ENCODE measurements at regions not wholly inside any gene's neighbourhood (a gene's known extent, or its start where the extent isn't known, plus 50 kb on each side); places are given as distances from the start of the nearest gene placed in this dataset.

GRCh38 chr11:19573666-19574065, 139.0 kb upstream of the NAV2 start:
- H3K9me3 Mint-ChIP-seq: no peaks in the 10 kb centered on the region
- intact Hi-C loops (cut with micrococcal nuclease): no loop called here
- no peaks in the 10 kb centered on the region for H3K4me1 Mint-ChIP-seq (ENCODE audit: low read depth)
- H3K27me3 Mint-ChIP-seq: peaks cover 5% of the 10 kb centered on the region
- no peaks in the 10 kb centered on the region for H3K36me3 Mint-ChIP-seq (ENCODE audit: low read depth)
- no peak overlapping the region for H3K4me3 Mint-ChIP-seq
- H3K27ac Mint-ChIP-seq: no peak overlapping the region

- intact Hi-C loops (cut with micrococcal nuclease): no loop called here
- H3K27ac Mint-ChIP-seq: no peak overlapping the region
- no peak overlapping the region for H3K4me3 Mint-ChIP-seq
- H3K27me3 Mint-ChIP-seq: peaks cover 3% of the 10 kb centered on the region
- no peaks in the 10 kb centered on the region for H3K9me3 Mint-ChIP-seq
- no peaks in the 10 kb centered on the region for H3K4me1 Mint-ChIP-seq (ENCODE audit: low read depth)
- H3K36me3 Mint-ChIP-seq (ENCODE audit: low read depth): no peaks in the 10 kb centered on the region
Measured at GRCh38 chr11:19571906-19572305, 140.7 kb upstream of the NAV2 start.

GRCh38 chr11:19570889-19571288, 141.7 kb upstream of the NAV2 start:
- peaks cover 5% of the 10 kb centered on the region for H3K27me3 Mint-ChIP-seq
- H3K4me1 Mint-ChIP-seq (ENCODE audit: low read depth): no peaks in the 10 kb centered on the region
- H3K9me3 Mint-ChIP-seq: no peaks in the 10 kb centered on the region
- H3K4me3 Mint-ChIP-seq: no peak overlapping the region
- H3K36me3 Mint-ChIP-seq (ENCODE audit: low read depth): no peaks in the 10 kb centered on the region
- intact Hi-C loops (cut with micrococcal nuclease): no loop called here
- no peak overlapping the region for H3K27ac Mint-ChIP-seq

GRCh38 chr11:19567996-19568395, 144.6 kb upstream of the NAV2 start:
- no peaks in the 10 kb centered on the region for H3K9me3 Mint-ChIP-seq
- no peaks in the 10 kb centered on the region for H3K36me3 Mint-ChIP-seq (ENCODE audit: low read depth)
- H3K4me1 Mint-ChIP-seq (ENCODE audit: low read depth): no peaks in the 10 kb centered on the region
- no peak overlapping the region for H3K27ac Mint-ChIP-seq
- H3K27me3 Mint-ChIP-seq: peaks cover 9% of the 10 kb centered on the region
- intact Hi-C loops (cut with micrococcal nuclease): no loop called here
- no peak overlapping the region for H3K4me3 Mint-ChIP-seq

GRCh38 chr11:19566583-19567379, 145.9 kb upstream of the NAV2 start:
- Mint-ChIP-seq H3K27me3 (peaks cover 9% of the 10 kb centered on the region), H3K27ac (no peak overlapping the region)

GRCh38 chr11:19565639-19566038, 147.0 kb upstream of the NAV2 start:
- H3K36me3 Mint-ChIP-seq (ENCODE audit: low read depth): no peaks in the 10 kb centered on the region

More at GRCh38 chr11:19566583-19567379, 145.9 kb upstream of the NAV2 start:
- no peaks in the 10 kb centered on the region for H3K36me3 Mint-ChIP-seq (ENCODE audit: low read depth)
- H3K4me1 Mint-ChIP-seq (ENCODE audit: low read depth): no peaks in the 10 kb centered on the region
- H3K4me3 Mint-ChIP-seq: no peak overlapping the region
- intact Hi-C loops (cut with micrococcal nuclease): no loop called here
- H3K9me3 Mint-ChIP-seq: no peaks in the 10 kb centered on the region

GRCh38 chr11:19562156-19562555, 150.5 kb upstream of the NAV2 start:
- intact Hi-C loops (cut with micrococcal nuclease): no loop called here
- no peaks in the 10 kb centered on the region for H3K36me3 Mint-ChIP-seq (ENCODE audit: low read depth)
- no peaks in the 10 kb centered on the region for H3K4me1 Mint-ChIP-seq (ENCODE audit: low read depth)
- no peaks in the 10 kb centered on the region for H3K9me3 Mint-ChIP-seq
- no peak overlapping the region for H3K27ac Mint-ChIP-seq
- peaks cover 18% of the 10 kb centered on the region for H3K27me3 Mint-ChIP-seq
- no peak overlapping the region for H3K4me3 Mint-ChIP-seq

More at GRCh38 chr11:19565639-19566038, 147.0 kb upstream of the NAV2 start:
- Mint-ChIP-seq H3K27me3 (peaks cover 11% of the 10 kb centered on the region), H3K27ac (no peak overlapping the region), H3K9me3 (no peaks in the 10 kb centered on the region), H3K4me1 (ENCODE audit: low read depth) (no peaks in the 10 kb centered on the region), H3K4me3 (no peak overlapping the region)
- intact Hi-C loops (cut with micrococcal nuclease): no loop called here

- no peaks in the 10 kb centered on the region for H3K9me3 Mint-ChIP-seq
- H3K4me1 Mint-ChIP-seq (ENCODE audit: low read depth): no peaks in the 10 kb centered on the region
- intact Hi-C loops (cut with micrococcal nuclease): no loop called here
- H3K27ac Mint-ChIP-seq: no peak overlapping the region
- H3K4me3 Mint-ChIP-seq: no peak overlapping the region
- H3K27me3 Mint-ChIP-seq: peaks cover 16% of the 10 kb centered on the region
- H3K36me3 Mint-ChIP-seq (ENCODE audit: low read depth): no peaks in the 10 kb centered on the region
Measured at GRCh38 chr11:19561011-19561410, 151.6 kb upstream of the NAV2 start.

- no peak overlapping the region for H3K27ac Mint-ChIP-seq
- H3K27me3 Mint-ChIP-seq: peaks cover 18% of the 10 kb centered on the region
- H3K4me3 Mint-ChIP-seq: no peak overlapping the region
- H3K9me3 Mint-ChIP-seq: no peaks in the 10 kb centered on the region
- no peaks in the 10 kb centered on the region for H3K36me3 Mint-ChIP-seq (ENCODE audit: low read depth)
- intact Hi-C loops (cut with micrococcal nuclease): no loop called here
- no peaks in the 10 kb centered on the region for H3K4me1 Mint-ChIP-seq (ENCODE audit: low read depth)
Measured at GRCh38 chr11:19560156-19560555, 152.5 kb upstream of the NAV2 start.

GRCh38 chr11:19559746-19560145, 152.9 kb upstream of the NAV2 start:
- H3K4me1 Mint-ChIP-seq (ENCODE audit: low read depth): no peaks in the 10 kb centered on the region
- no peaks in the 10 kb centered on the region for H3K9me3 Mint-ChIP-seq
- H3K36me3 Mint-ChIP-seq (ENCODE audit: low read depth): no peaks in the 10 kb centered on the region
- no peak overlapping the region for H3K27ac Mint-ChIP-seq
- intact Hi-C loops (cut with micrococcal nuclease): no loop called here
- H3K27me3 Mint-ChIP-seq: peaks cover 17% of the 10 kb centered on the region
- H3K4me3 Mint-ChIP-seq: no peak overlapping the region

GRCh38 chr11:19558189-19558986, 154.2 kb upstream of the NAV2 start:
- intact Hi-C loops (cut with micrococcal nuclease): no loop called here

GRCh38 chr11:19557720-19558140, 154.9 kb upstream of the NAV2 start:
- Mint-ChIP-seq H3K36me3 (ENCODE audit: low read depth) (no peaks in the 10 kb centered on the region), H3K4me1 (ENCODE audit: low read depth) (no peaks in the 10 kb centered on the region), H3K4me3 (no peak overlapping the region), H3K27ac (no peak overlapping the region), H3K9me3 (no peaks in the 10 kb centered on the region), H3K27me3 (peaks cover 14% of the 10 kb centered on the region)
- intact Hi-C loops (cut with micrococcal nuclease): loop anchor here (1.0 to 2.0 kb wide), 2 partner anchors 185 to 345 kb away; no protein-coding TSS in a partner anchor

More at GRCh38 chr11:19558189-19558986, 154.2 kb upstream of the NAV2 start:
- Mint-ChIP-seq H3K36me3 (ENCODE audit: low read depth) (no peaks in the 10 kb centered on the region), H3K27me3 (peaks cover 12% of the 10 kb centered on the region), H3K4me1 (ENCODE audit: low read depth) (no peaks in the 10 kb centered on the region), H3K4me3 (no peak overlapping the region), H3K9me3 (no peaks in the 10 kb centered on the region), H3K27ac (no peak overlapping the region)

GRCh38 chr11:19557185-19557584, 155.5 kb upstream of the NAV2 start:
- no peaks in the 10 kb centered on the region for H3K36me3 Mint-ChIP-seq (ENCODE audit: low read depth)
- no peaks in the 10 kb centered on the region for H3K4me1 Mint-ChIP-seq (ENCODE audit: low read depth)
- peaks cover 14% of the 10 kb centered on the region for H3K27me3 Mint-ChIP-seq
- intact Hi-C loops (cut with micrococcal nuclease): loop anchor here (1.0 to 2.0 kb wide), 2 partner anchors 185 to 346 kb away; no protein-coding TSS in a partner anchor
- no peak overlapping the region for H3K27ac Mint-ChIP-seq
- no peaks in the 10 kb centered on the region for H3K9me3 Mint-ChIP-seq
- H3K4me3 Mint-ChIP-seq: no peak overlapping the region

- Mint-ChIP-seq H3K27ac (no peak overlapping the region), H3K36me3 (ENCODE audit: low read depth) (no peaks in the 10 kb centered on the region), H3K27me3 (peaks cover 14% of the 10 kb centered on the region), H3K9me3 (no peaks in the 10 kb centered on the region), H3K4me1 (ENCODE audit: low read depth) (no peaks in the 10 kb centered on the region), H3K4me3 (no peak overlapping the region)
- intact Hi-C loops (cut with micrococcal nuclease): loop anchor here (2.0 kb wide), 1 partner anchor 296 kb away; no protein-coding TSS in a partner anchor
Measured at GRCh38 chr11:19555266-19555665, 157.4 kb upstream of the NAV2 start.

Data from dendritic cell treated with granulocyte-macrophage colony-stimulating factor and Interleukin-4, amounts not matched to agents 40 ng/mL and 50 ng/mL, for 4 days (primary cell).